SU-DHL-6 (cell line): ENCODE measurements at regions not wholly inside any gene's neighbourhood (a gene's known extent, or its start where the extent isn't known, plus 50 kb on each side); places are given as distances from the start of the nearest gene placed in this dataset.

ENCODE experiments used
- EZH2phosphoT487 ChIP-seq: fragments of 200-600 bp; sonication (generic), shearing (Covaris generic); conservative IDR thresholded peaks from 2 replicates; pipeline ENCODE4 v1.6.1; 2018; ENCODE audit warnings: mild to moderate bottlenecking, antibody characterized with exemption, low read length, moderate library complexity, mixed read lengths
- TF ChIP-seq, protein P1 (sequence below): fragments of 200-600 bp; sonication (generic); IDR thresholded peaks from one replicate; pipeline ENCODE4 v1.5.1; 2017; ENCODE audit warnings: antibody characterized with exemption, mild to moderate bottlenecking, low read length, moderate library complexity; ENCODE audit not compliant: insufficient read depth, poor library complexity, severe bottlenecking

DNA sequence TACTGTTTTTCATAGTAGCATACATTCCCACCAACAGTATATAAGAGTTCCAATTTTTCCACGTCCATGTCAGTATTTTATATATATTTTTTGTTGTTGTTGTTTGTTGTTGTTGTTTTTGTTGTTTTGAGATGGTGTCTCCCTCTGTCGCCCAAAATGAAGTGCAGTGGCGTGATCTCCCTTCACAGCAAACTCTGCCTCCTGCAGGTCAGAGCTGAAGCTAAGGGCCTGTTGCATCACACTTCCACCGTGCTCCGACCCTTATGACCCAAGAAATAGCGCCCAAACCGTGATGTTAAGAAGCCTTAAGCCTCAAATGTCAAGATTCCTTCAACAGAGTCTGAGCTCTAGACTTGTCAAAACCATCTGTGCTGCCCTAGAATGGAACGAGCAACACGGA, 2032.3 kb downstream of the MRPL39 start:
- TF ChIP-seq, protein P1, sequence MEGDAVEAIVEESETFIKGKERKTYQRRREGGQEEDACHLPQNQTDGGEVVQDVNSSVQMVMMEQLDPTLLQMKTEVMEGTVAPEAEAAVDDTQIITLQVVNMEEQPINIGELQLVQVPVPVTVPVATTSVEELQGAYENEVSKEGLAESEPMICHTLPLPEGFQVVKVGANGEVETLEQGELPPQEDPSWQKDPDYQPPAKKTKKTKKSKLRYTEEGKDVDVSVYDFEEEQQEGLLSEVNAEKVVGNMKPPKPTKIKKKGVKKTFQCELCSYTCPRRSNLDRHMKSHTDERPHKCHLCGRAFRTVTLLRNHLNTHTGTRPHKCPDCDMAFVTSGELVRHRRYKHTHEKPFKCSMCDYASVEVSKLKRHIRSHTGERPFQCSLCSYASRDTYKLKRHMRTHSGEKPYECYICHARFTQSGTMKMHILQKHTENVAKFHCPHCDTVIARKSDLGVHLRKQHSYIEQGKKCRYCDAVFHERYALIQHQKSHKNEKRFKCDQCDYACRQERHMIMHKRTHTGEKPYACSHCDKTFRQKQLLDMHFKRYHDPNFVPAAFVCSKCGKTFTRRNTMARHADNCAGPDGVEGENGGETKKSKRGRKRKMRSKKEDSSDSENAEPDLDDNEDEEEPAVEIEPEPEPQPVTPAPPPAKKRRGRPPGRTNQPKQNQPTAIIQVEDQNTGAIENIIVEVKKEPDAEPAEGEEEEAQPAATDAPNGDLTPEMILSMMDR, result no peak
- no peak for TF ChIP-seq EZH2phosphoT487
